ENCODE measurements at regions not wholly inside any gene's neighbourhood (a gene's known extent, or its start where the extent isn't known, plus 50 kb on each side); places are given as distances from the start of the nearest gene placed in this dataset.

GRCh38 chr7:67398916-67399315 is 402.3 kb downstream of the TYW1 start:
- Histone ChIP-seq H3K27me3 (ENCODE audit: insufficient read depth, low read length) (no peaks in the 10 kb centered on the region), H3K9me3 (ENCODE audit: insufficient read depth, low read depth, low read length) (no peaks in the 10 kb centered on the region), H3K9ac (ENCODE audit: low read depth, low read length) (no peak overlapping the region), H3K4me3 (ENCODE audit: low read length) (no peak overlapping the region), H3K4me1 (ENCODE audit: insufficient read depth, low read length) (no peaks in the 10 kb centered on the region), H3K27ac (ENCODE audit: low read length) (no peak overlapping the region), H3K36me3 (ENCODE audit: insufficient read depth, low read depth, low read length) (no peaks in the 10 kb centered on the region)

GRCh38 chr7:67401492-67401891 is 404.9 kb downstream of the TYW1 start:
- Histone ChIP-seq H3K4me1 (ENCODE audit: insufficient read depth, low read length) (no peaks in the 10 kb centered on the region), H3K4me3 (ENCODE audit: low read length) (no peak overlapping the region), H3K27me3 (ENCODE audit: insufficient read depth, low read length) (no peaks in the 10 kb centered on the region), H3K9me3 (ENCODE audit: insufficient read depth, low read depth, low read length) (no peaks in the 10 kb centered on the region), H3K9ac (ENCODE audit: low read depth, low read length) (no peak overlapping the region), H3K27ac (ENCODE audit: low read length) (no peak overlapping the region), H3K36me3 (ENCODE audit: insufficient read depth, low read depth, low read length) (no peaks in the 10 kb centered on the region)

DNA sequence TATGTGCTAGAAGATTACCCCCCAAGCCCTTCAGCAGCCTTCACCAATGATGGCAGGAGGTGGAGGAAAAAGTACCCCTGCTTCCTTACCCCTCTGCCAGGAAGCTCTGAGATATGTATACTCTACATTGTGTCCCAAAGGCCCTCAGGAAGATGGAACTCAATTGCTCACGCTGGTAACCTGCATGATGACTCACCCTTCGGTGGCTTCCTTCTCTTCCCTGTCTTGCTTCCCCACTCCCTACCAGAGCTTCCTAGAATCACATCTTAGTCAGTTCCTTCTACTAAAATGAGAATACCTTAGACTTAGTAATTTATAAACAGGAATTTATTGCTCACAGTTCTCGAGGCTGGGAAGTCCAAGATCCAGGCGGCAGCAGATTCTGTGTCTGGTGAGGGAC is 405.6 kb downstream of the TYW1 start:
- Histone ChIP-seq H3K27me3 (ENCODE audit: insufficient read depth, low read length) (no peaks in the 10 kb centered on the region), H3K4me1 (ENCODE audit: insufficient read depth, low read length) (no peaks in the 10 kb centered on the region), H3K9me3 (ENCODE audit: insufficient read depth, low read depth, low read length) (no peaks in the 10 kb centered on the region), H3K9ac (ENCODE audit: low read depth, low read length) (no peak overlapping the region), H3K27ac (ENCODE audit: low read length) (no peak overlapping the region), H3K4me3 (ENCODE audit: low read length) (no peak overlapping the region), H3K36me3 (ENCODE audit: insufficient read depth, low read depth, low read length) (no peaks in the 10 kb centered on the region)

DNA sequence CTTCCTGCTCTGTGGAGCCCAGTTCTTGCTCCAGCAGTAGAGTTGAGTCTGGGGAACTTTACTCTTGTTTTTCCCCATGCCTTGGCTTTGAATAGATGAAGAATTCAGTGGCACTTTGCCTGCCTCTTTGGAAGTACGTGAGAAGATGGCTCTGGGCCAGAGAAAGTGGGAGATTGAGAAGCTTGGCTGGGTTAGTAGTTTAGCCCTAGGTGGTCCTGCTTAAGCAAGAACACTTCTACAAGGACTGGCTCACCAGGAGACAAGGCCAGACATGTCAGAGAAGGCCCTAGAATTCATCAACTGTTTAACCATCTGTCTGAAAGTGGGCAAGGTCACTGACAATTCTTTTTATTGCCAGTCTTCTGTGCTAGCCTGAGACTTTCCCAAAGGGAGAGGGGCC is 410.3 kb downstream of the TYW1 start:
- H3K36me3 ChIP-seq (ENCODE audit: insufficient read depth, low read depth, low read length), result no peaks in the 10 kb centered on the region
- peaks cover 2% of the 10 kb centered on the region; the same call in 1 of the 2 replicates for H3K9me3 ChIP-seq (ENCODE audit: insufficient read depth, low read depth, low read length)
- no peaks in the 10 kb centered on the region for H3K27me3 ChIP-seq (ENCODE audit: insufficient read depth, low read length)
- H3K4me3 ChIP-seq (ENCODE audit: low read length), result no peak overlapping the region
- no peaks in the 10 kb centered on the region for H3K4me1 ChIP-seq (ENCODE audit: insufficient read depth, low read length)
- no peak overlapping the region for H3K9ac ChIP-seq (ENCODE audit: low read depth, low read length)
- H3K27ac ChIP-seq (ENCODE audit: low read length), result no peak overlapping the region

DNA sequence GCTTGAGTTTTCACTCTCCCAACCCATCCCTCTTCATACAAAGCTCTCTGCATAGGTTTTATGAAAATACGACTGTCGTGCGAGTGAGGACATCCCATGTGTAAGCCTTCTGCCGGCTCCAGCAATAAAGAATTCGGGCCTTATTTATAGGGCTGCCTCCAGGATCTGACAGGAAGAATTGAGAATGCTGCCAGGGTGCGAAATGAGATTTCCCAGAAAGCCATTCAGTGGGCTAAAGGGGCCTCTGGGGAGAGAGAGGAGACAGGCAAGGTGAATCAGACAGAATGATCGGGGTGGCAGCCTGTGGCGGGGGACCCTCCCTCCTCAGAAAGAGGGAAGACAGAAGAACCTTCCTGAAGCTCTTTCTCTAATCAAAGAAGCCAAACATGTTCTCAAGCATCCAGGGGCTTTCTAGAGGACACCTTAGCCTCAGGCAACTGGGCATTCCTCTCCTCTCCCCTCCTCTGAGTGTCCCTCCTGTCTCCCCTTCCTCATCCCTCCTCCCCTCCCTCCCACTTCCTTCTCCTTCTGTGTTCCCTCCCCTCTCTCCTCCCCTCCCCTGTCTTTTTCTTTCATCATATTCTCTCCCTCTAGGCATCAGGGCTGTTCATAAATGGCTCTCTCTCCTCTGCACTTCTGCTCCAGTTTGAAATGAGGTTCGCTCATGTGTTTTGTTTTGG is 410.9 kb downstream of the TYW1 start:
- H3K9ac ChIP-seq (ENCODE audit: low read depth, low read length), result no peak overlapping the region
- H3K4me1 ChIP-seq (ENCODE audit: insufficient read depth, low read length), result no peaks in the 10 kb centered on the region
- H3K27me3 ChIP-seq (ENCODE audit: insufficient read depth, low read length), result no peaks in the 10 kb centered on the region
- no peak overlapping the region for H3K27ac ChIP-seq (ENCODE audit: low read length)
- no peaks in the 10 kb centered on the region for H3K36me3 ChIP-seq (ENCODE audit: insufficient read depth, low read depth, low read length)
- H3K9me3 ChIP-seq (ENCODE audit: insufficient read depth, low read depth, low read length), result peaks cover 2% of the 10 kb centered on the region; the same call in 1 of the 2 replicates
- H3K4me3 ChIP-seq (ENCODE audit: low read length), result no peak overlapping the region

GRCh38 chr7:67408109-67408508 is 411.5 kb downstream of the TYW1 start:
- no peak overlapping the region for H3K27ac ChIP-seq (ENCODE audit: low read length)
- H3K4me3 ChIP-seq (ENCODE audit: low read length), result no peak overlapping the region
- no peaks in the 10 kb centered on the region for H3K27me3 ChIP-seq (ENCODE audit: insufficient read depth, low read length)
- H3K4me1 ChIP-seq (ENCODE audit: insufficient read depth, low read length), result no peaks in the 10 kb centered on the region
- no peaks in the 10 kb centered on the region for H3K36me3 ChIP-seq (ENCODE audit: insufficient read depth, low read depth, low read length)
- peaks cover 2% of the 10 kb centered on the region; the same call in 1 of the 2 replicates for H3K9me3 ChIP-seq (ENCODE audit: insufficient read depth, low read depth, low read length)
- H3K9ac ChIP-seq (ENCODE audit: low read depth, low read length), result no peak overlapping the region

DNA sequence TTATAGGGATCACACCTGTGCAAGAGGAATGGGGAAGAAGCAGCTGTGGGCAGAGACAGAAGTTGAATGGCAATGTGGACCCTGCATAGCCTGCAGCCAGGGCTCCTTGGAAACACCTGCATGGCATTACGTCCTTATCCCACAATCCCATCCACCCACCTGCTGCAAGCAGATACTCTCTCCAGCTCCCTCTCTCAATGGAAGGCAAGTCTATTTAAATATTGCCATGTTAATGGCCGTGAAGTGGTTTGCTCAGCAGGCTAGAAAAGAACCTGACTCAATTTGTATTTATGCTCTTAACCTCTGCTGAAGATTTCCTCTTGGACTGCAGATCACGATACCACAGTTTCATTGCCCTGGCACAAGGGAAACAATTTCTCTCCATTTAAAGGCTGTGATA is 417.0 kb downstream of the TYW1 start:
- Histone ChIP-seq H3K36me3 (ENCODE audit: insufficient read depth, low read depth, low read length) (no peaks in the 10 kb centered on the region), H3K9ac (ENCODE audit: low read depth, low read length) (no peak overlapping the region), H3K9me3 (ENCODE audit: insufficient read depth, low read depth, low read length) (peaks cover 5% of the 10 kb centered on the region), H3K4me3 (ENCODE audit: low read length) (no peak overlapping the region), H3K4me1 (ENCODE audit: insufficient read depth, low read length) (peaks cover 9% of the 10 kb centered on the region; the same call in 1 of the 2 replicates), H3K27me3 (ENCODE audit: insufficient read depth, low read length) (no peaks in the 10 kb centered on the region), H3K27ac (ENCODE audit: low read length) (no peak overlapping the region)

- H3K27me3 ChIP-seq (ENCODE audit: insufficient read depth, low read length), result no peaks in the 10 kb centered on the region
- no peak overlapping the region for H3K27ac ChIP-seq (ENCODE audit: low read length)
- no peaks in the 10 kb centered on the region for H3K36me3 ChIP-seq (ENCODE audit: insufficient read depth, low read depth, low read length)
- no peak overlapping the region for H3K9ac ChIP-seq (ENCODE audit: low read depth, low read length)
- peaks cover 5% of the 10 kb centered on the region for H3K9me3 ChIP-seq (ENCODE audit: insufficient read depth, low read depth, low read length)
- H3K4me3 ChIP-seq (ENCODE audit: low read length), result no peak overlapping the region
- H3K4me1 ChIP-seq (ENCODE audit: insufficient read depth, low read length), result peaks cover 9% of the 10 kb centered on the region; the same call in 1 of the 2 replicates
Measured at GRCh38 chr7:67414858-67415257, 418.2 kb downstream of the TYW1 start.

DNA sequence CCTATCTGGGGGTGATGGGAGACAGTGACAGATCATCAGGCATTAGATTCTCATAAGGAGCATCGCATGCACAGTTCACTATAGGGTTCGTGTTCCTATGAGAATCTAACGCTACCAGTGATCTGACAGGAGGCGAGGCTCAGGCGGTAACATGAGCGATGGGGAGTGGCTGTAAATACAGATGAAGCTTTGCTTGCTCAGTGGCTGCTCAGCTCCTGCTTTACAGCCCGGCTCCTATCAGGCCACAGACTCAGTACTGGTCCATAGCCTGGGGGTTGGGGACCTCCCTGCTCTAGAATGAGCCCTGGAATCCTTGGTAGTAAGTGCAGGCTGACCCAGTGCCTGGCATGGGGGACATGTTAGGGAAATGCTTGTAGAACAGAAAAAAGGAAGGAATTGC is 426.0 kb downstream of the TYW1 start:
- Histone ChIP-seq H3K36me3 (ENCODE audit: insufficient read depth, low read depth, low read length) (no peaks in the 10 kb centered on the region), H3K4me1 (ENCODE audit: insufficient read depth, low read length) (no peaks in the 10 kb centered on the region), H3K27me3 (ENCODE audit: insufficient read depth, low read length) (no peaks in the 10 kb centered on the region), H3K9me3 (ENCODE audit: insufficient read depth, low read depth, low read length) (peaks cover 3% of the 10 kb centered on the region; the same call in 1 of the 2 replicates), H3K27ac (ENCODE audit: low read length) (no peak overlapping the region), H3K9ac (ENCODE audit: low read depth, low read length) (no peak overlapping the region), H3K4me3 (ENCODE audit: low read length) (no peak overlapping the region)

- H3K9ac ChIP-seq (ENCODE audit: low read depth, low read length), result no peak overlapping the region
- H3K27me3 ChIP-seq (ENCODE audit: insufficient read depth, low read length), result no peaks in the 10 kb centered on the region
- H3K4me1 ChIP-seq (ENCODE audit: insufficient read depth, low read length), result no peaks in the 10 kb centered on the region
- no peaks in the 10 kb centered on the region for H3K36me3 ChIP-seq (ENCODE audit: insufficient read depth, low read depth, low read length)
- H3K9me3 ChIP-seq (ENCODE audit: insufficient read depth, low read depth, low read length), result peaks cover 3% of the 10 kb centered on the region; the same call in 1 of the 2 replicates
- no peak overlapping the region for H3K27ac ChIP-seq (ENCODE audit: low read length)
- H3K4me3 ChIP-seq (ENCODE audit: low read length), result no peak overlapping the region
Measured at GRCh38 chr7:67423065-67423464, 426.4 kb downstream of the TYW1 start.

- H3K4me3 ChIP-seq (ENCODE audit: low read length), result no peak overlapping the region
- H3K27me3 ChIP-seq (ENCODE audit: insufficient read depth, low read length), result no peaks in the 10 kb centered on the region
- no peak overlapping the region for H3K9ac ChIP-seq (ENCODE audit: low read depth, low read length)
- peaks cover 3% of the 10 kb centered on the region; the same call in 1 of the 2 replicates for H3K9me3 ChIP-seq (ENCODE audit: insufficient read depth, low read depth, low read length)
- no peaks in the 10 kb centered on the region for H3K36me3 ChIP-seq (ENCODE audit: insufficient read depth, low read depth, low read length)
- no peaks in the 10 kb centered on the region for H3K4me1 ChIP-seq (ENCODE audit: insufficient read depth, low read length)
- no peak overlapping the region for H3K27ac ChIP-seq (ENCODE audit: low read length)
Measured at GRCh38 chr7:67426654-67427053, 430.0 kb downstream of the TYW1 start.

- peaks cover 7% of the 10 kb centered on the region for H3K9me3 ChIP-seq (ENCODE audit: insufficient read depth, low read depth, low read length)
- H3K9ac ChIP-seq (ENCODE audit: low read depth, low read length), result no peak overlapping the region
- no peaks in the 10 kb centered on the region for H3K4me1 ChIP-seq (ENCODE audit: insufficient read depth, low read length)
- H3K27ac ChIP-seq (ENCODE audit: low read length), result no peak overlapping the region
- no peaks in the 10 kb centered on the region for H3K36me3 ChIP-seq (ENCODE audit: insufficient read depth, low read depth, low read length)
- H3K27me3 ChIP-seq (ENCODE audit: insufficient read depth, low read length), result no peaks in the 10 kb centered on the region
- no peak overlapping the region for H3K4me3 ChIP-seq (ENCODE audit: low read length)
Measured at GRCh38 chr7:67429735-67430134, 433.1 kb downstream of the TYW1 start.

Data from iPS-20b (cell line).